ENCODE measurements at regions not wholly inside any gene's neighbourhood (a gene's known extent, or its start where the extent isn't known, plus 50 kb on each side); places are given as distances from the start of the nearest gene placed in this dataset.

- peak; percentile 7 for DNase-seq (ENCODE audit: extremely low spot score)
- CTCF ChIA-PET: no interaction called here
- TF ChIP-seq LEF1 (IDR thresholded peaks at IDR 0.05; ENCODE audit: borderline replicate concordance) (no peak), SP1 (IDR thresholded peaks at IDR 0.05) (no peak), ARNT (IDR thresholded peaks at IDR 0.05) (no peak), TARDBP (IDR thresholded peaks at IDR 0.05) (no peak), HDGF (IDR thresholded peaks at IDR 0.05; ENCODE audit: borderline replicate concordance) (no peak), BHLHE40 (IDR thresholded peaks at IDR 0.05; ENCODE audit: borderline replicate concordance) (no peak), NFRKB (IDR thresholded peaks at IDR 0.05) (no peak), SUZ12 (IDR thresholded peaks at IDR 0.05) (no peak), CTBP1 (IDR thresholded peaks at IDR 0.05; ENCODE audit: borderline replicate concordance) (no peak), ZNF384 (IDR thresholded peaks at IDR 0.05) (no peak), FOXK2 (IDR thresholded peaks at IDR 0.05) (no peak), FOXM1 (IDR thresholded peaks at IDR 0.05; ENCODE audit: borderline replicate concordance) (no peak), ELF4 (IDR thresholded peaks at IDR 0.05) (no peak)
- TF ChIP-seq, protein P1, sequence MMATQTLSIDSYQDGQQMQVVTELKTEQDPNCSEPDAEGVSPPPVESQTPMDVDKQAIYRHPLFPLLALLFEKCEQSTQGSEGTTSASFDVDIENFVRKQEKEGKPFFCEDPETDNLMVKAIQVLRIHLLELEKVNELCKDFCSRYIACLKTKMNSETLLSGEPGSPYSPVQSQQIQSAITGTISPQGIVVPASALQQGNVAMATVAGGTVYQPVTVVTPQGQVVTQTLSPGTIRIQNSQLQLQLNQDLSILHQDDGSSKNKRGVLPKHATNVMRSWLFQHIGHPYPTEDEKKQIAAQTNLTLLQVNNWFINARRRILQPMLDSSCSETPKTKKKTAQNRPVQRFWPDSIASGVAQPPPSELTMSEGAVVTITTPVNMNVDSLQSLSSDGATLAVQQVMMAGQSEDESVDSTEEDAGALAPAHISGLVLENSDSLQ (IDR thresholded peaks at IDR 0.05): no peak
- POLR2A ChIA-PET: no interaction called here
These were observed 1282.2 kb upstream of the USP15 start for GRCh38 chr12:60977966-60978365.

GRCh38 chr12:60980558-60980957, 1279.6 kb upstream of the USP15 start:
- ChIA-PET POLR2A (no interaction called here), CTCF (no interaction called here)
- no peak for TF ChIP-seq NFRKB (IDR thresholded peaks at IDR 0.05)
- TF ChIP-seq FOXA1 (IDR thresholded peaks at IDR 0.05): no peak
- TF ChIP-seq ARNT (IDR thresholded peaks at IDR 0.05): no peak
- no peak for TF ChIP-seq ZNF384 (IDR thresholded peaks at IDR 0.05)
- TF ChIP-seq TARDBP (IDR thresholded peaks at IDR 0.05): no peak
- TF ChIP-seq CTBP1 (IDR thresholded peaks at IDR 0.05; ENCODE audit: borderline replicate concordance): no peak
- no peak for DNase-seq (ENCODE audit: extremely low spot score)

DNA sequence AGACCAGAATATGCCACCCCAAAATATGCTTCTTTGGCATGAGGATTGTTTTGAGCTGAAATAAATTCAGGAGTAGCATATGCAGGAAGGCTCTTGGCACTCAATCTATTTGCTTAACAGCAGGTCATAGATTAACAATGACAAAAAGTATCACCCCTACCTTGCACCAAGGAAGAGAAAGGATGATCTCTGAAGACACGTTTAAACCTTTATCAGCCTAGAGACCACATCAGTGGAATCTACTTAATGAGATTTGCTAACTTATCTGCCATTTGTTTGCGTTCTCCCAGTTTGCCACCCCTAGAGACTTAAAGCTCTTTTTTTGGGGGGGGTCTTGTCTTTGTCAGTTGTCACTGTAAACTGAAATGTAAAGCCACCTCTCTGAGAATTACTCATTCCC, 1278.7 kb upstream of the USP15 start:
- CTCF ChIA-PET: no interaction called here

DNA sequence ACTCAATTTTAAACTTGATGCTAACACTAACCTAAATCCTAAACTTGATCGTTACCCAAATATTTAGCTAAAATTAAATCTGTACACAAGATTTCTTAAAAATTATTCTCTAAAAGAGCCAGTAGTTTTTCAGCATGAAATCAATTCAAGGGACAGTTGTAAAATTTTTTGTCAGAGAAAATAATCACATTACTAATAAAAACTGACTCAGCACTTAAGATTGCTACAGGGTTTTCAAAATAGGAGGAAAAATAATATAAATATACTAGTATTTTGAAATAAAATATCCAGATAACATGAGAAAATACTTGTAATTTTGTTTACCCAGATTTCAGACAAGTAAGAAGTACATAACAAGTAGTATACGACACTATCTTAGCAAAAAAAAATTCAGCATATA, 1268.1 kb upstream of the USP15 start:
- DNase-seq (ENCODE audit: extremely low spot score): no peak
- POLR2A ChIA-PET: no interaction called here
- TF ChIP-seq HDGF (IDR thresholded peaks at IDR 0.05; ENCODE audit: borderline replicate concordance) (no peak), FOXK2 (IDR thresholded peaks at IDR 0.05) (no peak), TARDBP (IDR thresholded peaks at IDR 0.05) (no peak), ELF4 (IDR thresholded peaks at IDR 0.05) (no peak), BHLHE40 (IDR thresholded peaks at IDR 0.05; ENCODE audit: borderline replicate concordance) (no peak)
- CTCF ChIA-PET: no interaction called here

More for the DNA sequence above, 1278.7 kb upstream of the USP15 start:
- POLR2A ChIA-PET: no interaction called here
- TF ChIP-seq BHLHE40 (IDR thresholded peaks at IDR 0.05; ENCODE audit: borderline replicate concordance): no peak
- TF ChIP-seq TARDBP (IDR thresholded peaks at IDR 0.05): no peak
- no peak for TF ChIP-seq LEF1 (IDR thresholded peaks at IDR 0.05; ENCODE audit: borderline replicate concordance)
- no peak for TF ChIP-seq NFRKB (IDR thresholded peaks at IDR 0.05)
- TF ChIP-seq, protein P1 (IDR thresholded peaks at IDR 0.05): no peak
- TF ChIP-seq ELF4 (IDR thresholded peaks at IDR 0.05): no peak
- no peak for TF ChIP-seq ZNF384 (IDR thresholded peaks at IDR 0.05)
- no peak for TF ChIP-seq FOXK2 (IDR thresholded peaks at IDR 0.05)
- TF ChIP-seq ARNT (IDR thresholded peaks at IDR 0.05): no peak
- no peak for TF ChIP-seq FOXM1 (IDR thresholded peaks at IDR 0.05; ENCODE audit: borderline replicate concordance)
- no peak for DNase-seq (ENCODE audit: extremely low spot score)

DNA sequence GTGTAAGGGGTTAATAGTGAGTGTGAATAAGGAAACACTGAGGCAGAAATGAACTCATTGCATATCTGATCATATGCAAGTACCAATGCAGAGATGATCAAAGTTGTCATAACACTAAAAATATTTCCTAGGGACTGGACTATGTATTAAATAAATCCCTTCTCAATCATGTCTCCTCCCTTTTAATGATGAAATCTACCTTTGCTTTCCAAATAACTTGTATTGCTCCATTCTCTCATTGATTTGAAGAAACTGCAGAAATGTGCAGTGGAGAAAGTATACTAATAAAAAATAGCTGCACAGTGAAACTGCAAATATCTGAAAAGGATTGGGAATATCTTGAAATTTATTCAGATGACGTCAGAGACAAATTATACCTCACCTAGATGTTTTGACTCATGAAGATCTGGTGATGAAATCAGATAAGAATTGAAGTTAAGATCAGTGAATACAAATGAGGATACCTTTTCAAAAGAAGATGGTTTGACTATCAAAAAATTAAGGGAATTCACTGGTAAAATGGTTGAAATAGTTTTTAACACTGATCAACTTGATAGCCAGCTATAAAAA, 1264.9 kb upstream of the USP15 start:
- POLR2A ChIA-PET: no interaction called here
- no peak for DNase-seq (ENCODE audit: extremely low spot score)
- CTCF ChIA-PET: no interaction called here
- no peak for TF ChIP-seq NFRKB (IDR thresholded peaks at IDR 0.05)
- TF ChIP-seq, protein P1 (IDR thresholded peaks at IDR 0.05): no peak
- TF ChIP-seq HDGF (IDR thresholded peaks at IDR 0.05; ENCODE audit: borderline replicate concordance): no peak

DNA sequence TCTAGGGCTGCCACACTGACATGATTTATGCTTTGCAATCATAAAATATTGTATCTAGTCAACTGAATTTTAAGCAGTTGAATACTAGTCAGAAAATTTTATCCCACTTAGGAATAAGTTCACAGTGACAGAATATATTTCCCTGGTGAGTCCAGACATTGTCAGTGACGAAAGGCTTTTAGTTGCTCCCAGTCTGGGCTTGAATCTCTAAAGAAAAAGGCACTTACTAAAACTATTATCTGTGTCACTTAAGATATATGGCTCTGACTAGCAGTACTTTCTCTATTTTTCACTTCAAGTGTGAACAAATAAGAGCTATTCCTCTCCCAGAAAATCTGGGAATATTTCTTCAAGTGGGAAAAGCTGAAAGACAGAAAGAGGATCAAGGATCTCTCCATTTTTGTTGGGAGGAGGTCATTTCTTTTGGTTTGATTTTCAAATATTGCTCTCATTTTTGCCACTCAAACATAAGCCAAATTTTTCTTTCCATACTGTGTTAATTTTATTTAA, 1262.3 kb upstream of the USP15 start:
- POLR2A ChIA-PET: no interaction called here
- DNase-seq (ENCODE audit: extremely low spot score): no peak
- no peak for TF ChIP-seq HDGF (IDR thresholded peaks at IDR 0.05; ENCODE audit: borderline replicate concordance)
- TF ChIP-seq FOXA1 (IDR thresholded peaks at IDR 0.05): no peak
- no peak for TF ChIP-seq ELF4 (IDR thresholded peaks at IDR 0.05)
- TF ChIP-seq NFRKB (IDR thresholded peaks at IDR 0.05): no peak
- no peak for TF ChIP-seq CTBP1 (IDR thresholded peaks at IDR 0.05; ENCODE audit: borderline replicate concordance)
- no peak for TF ChIP-seq SUZ12 (IDR thresholded peaks at IDR 0.05)
- CTCF ChIA-PET: no interaction called here

GRCh38 chr12:61009192-61009591, 1251.0 kb upstream of the USP15 start:
- no peak for TF ChIP-seq ELF4 (IDR thresholded peaks at IDR 0.05)
- ChIA-PET POLR2A (no interaction called here), CTCF (no interaction called here)
- DNase-seq (ENCODE audit: extremely low spot score): no peak

All from HEK293T (cell line).